OCI-LY7 (cell line): ENCODE measurements at regions not wholly inside any gene's neighbourhood (a gene's known extent, or its start where the extent isn't known, plus 50 kb on each side); places are given as distances from the start of the nearest gene placed in this dataset.

Experiments used
- EZH2phosphoT487 ChIP-seq: fragments of 200-600 bp; sonication (generic); IDR thresholded peaks from 2 replicates; pipeline ENCODE4 v1.6.1; 2018; ENCODE audit warnings: low read depth, borderline replicate concordance, mild to moderate bottlenecking, mixed run types, antibody characterized with exemption, low read length, moderate library complexity, mixed read lengths
- TF ChIP-seq, protein P1 (sequence below): fragments of 200-600 bp; sonication (generic); conservative IDR thresholded peaks from 2 replicates; pipeline ENCODE4 v1.5.1; 2014; ENCODE audit warnings: mild to moderate bottlenecking, antibody characterized with exemption, low read length, moderate library complexity, mixed read lengths

- TF ChIP-seq EZH2phosphoT487, result no peak
- TF ChIP-seq, protein P1, sequence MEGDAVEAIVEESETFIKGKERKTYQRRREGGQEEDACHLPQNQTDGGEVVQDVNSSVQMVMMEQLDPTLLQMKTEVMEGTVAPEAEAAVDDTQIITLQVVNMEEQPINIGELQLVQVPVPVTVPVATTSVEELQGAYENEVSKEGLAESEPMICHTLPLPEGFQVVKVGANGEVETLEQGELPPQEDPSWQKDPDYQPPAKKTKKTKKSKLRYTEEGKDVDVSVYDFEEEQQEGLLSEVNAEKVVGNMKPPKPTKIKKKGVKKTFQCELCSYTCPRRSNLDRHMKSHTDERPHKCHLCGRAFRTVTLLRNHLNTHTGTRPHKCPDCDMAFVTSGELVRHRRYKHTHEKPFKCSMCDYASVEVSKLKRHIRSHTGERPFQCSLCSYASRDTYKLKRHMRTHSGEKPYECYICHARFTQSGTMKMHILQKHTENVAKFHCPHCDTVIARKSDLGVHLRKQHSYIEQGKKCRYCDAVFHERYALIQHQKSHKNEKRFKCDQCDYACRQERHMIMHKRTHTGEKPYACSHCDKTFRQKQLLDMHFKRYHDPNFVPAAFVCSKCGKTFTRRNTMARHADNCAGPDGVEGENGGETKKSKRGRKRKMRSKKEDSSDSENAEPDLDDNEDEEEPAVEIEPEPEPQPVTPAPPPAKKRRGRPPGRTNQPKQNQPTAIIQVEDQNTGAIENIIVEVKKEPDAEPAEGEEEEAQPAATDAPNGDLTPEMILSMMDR, result no peak
Observed at GRCh38 chr4:23327120-23327519, 562.7 kb downstream of the PPARGC1A start.
